ENCODE measurements at regions not wholly inside any gene's neighbourhood (a gene's known extent, or its start where the extent isn't known, plus 50 kb on each side); places are given as distances from the start of the nearest gene placed in this dataset.

- DNase-seq, result no peak
- WGBS, 5 donors, result 91 to 97% (median 94%) methylated on average over 7 of the region's 7 CpGs
- Histone ChIP-seq H3K9me3 (no peaks in the 10 kb centered on the region), H3K27me3 (no peaks in the 10 kb centered on the region), H3K36me3 (no peaks in the 10 kb centered on the region), H3K4me1 (peaks cover 0 to 6% (median 0%) of the 10 kb centered on the region in 4 donors), H3K4me3 (no peak overlapping the region), H3K27ac (no peak overlapping the region)
- intact Hi-C loops (cut with DNase I; ENCODE audit: low total_unique reads), result no loop called here
- TF ChIP-seq POLR2A (IDR thresholded peaks at IDR 0.05), result no peak
- TF ChIP-seq EP300 (IDR thresholded peaks at IDR 0.05), result no peak
- no peak for TF ChIP-seq POLR2AphosphoS5 (IDR thresholded peaks at IDR 0.05)
- TF ChIP-seq CTCF (IDR thresholded peaks at IDR 0.05), result no peak
These were observed 194.8 kb upstream of the SEMA6A start for GRCh38 chr5:116769470-116769869.

GRCh38 chr5:116766470-116766947 lies 191.9 kb upstream of the SEMA6A start:
- WGBS, 5 donors, result 46 to 55% (median 50%) methylated on average over 6 of the region's 6 CpGs
- DNase-seq, result peak in 1 of 2 donors; percentile 59
- TF ChIP-seq POLR2AphosphoS5 (IDR thresholded peaks at IDR 0.05), result peak in 1 of 3 donors; percentile 46
- no peak for TF ChIP-seq CTCF (IDR thresholded peaks at IDR 0.05)
- TF ChIP-seq EP300 (IDR thresholded peaks at IDR 0.05), result no peak
- no peak for TF ChIP-seq POLR2A (IDR thresholded peaks at IDR 0.05)

GRCh38 chr5:116765441-116765840 lies 190.8 kb upstream of the SEMA6A start:
- H3K36me3 ChIP-seq, result no peaks in the 10 kb centered on the region
- 6 to 50% (median 30%) methylated on average over 1 of the region's 1 CpG for WGBS, 5 donors
- DNase-seq, result peak in 1 of 2 donors; percentile 77
- H3K27ac ChIP-seq, result no peak overlapping the region
- no peak overlapping the region for H3K4me3 ChIP-seq
- no peaks in the 10 kb centered on the region for H3K9me3 ChIP-seq
- no peaks in the 10 kb centered on the region for H3K27me3 ChIP-seq
- TF ChIP-seq POLR2A (IDR thresholded peaks at IDR 0.05) (no peak), EP300 (IDR thresholded peaks at IDR 0.05) (no peak), POLR2AphosphoS5 (IDR thresholded peaks at IDR 0.05) (no peak), CTCF (IDR thresholded peaks at IDR 0.05) (no peak)
- intact Hi-C loops (cut with DNase I; ENCODE audit: low total_unique reads), result no loop called here
- H3K4me1 ChIP-seq, result peaks cover 0 to 6% (median 1%) of the 10 kb centered on the region in 4 donors

More at GRCh38 chr5:116766470-116766947, 191.9 kb upstream of the SEMA6A start:
- Histone ChIP-seq H3K36me3 (no peaks in the 10 kb centered on the region), H3K9me3 (no peaks in the 10 kb centered on the region), H3K4me3 (no peak overlapping the region), H3K27ac (peak overlapping the region in 1 of 5 donors; percentile 6), H3K4me1 (peaks cover 0 to 6% (median 0%) of the 10 kb centered on the region in 4 donors), H3K27me3 (no peaks in the 10 kb centered on the region)
- intact Hi-C loops (cut with DNase I; ENCODE audit: low total_unique reads), result no loop called here

DNA sequence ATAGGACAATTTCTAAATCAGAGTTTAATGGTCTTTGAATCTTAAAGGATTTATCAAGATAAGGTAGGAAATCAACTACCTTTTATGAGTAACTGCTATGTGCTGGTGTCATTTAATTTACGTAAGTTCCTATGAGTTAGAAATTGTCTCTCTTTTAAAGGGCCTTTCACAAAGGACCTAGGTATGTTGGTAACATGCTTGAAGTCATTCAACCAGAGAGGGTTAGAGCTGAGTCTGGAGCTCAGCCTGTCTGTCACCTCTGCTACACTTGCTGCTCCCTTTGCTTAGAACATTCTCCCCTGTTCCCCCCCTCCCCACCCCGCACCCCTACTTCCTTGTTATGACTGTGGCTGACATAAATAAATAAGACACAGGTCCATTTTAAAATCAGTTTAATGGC lies 190.3 kb upstream of the SEMA6A start:
- H3K9me3 ChIP-seq, result no peaks in the 10 kb centered on the region
- H3K4me3 ChIP-seq, result no peak overlapping the region
- no peak for DNase-seq
- intact Hi-C loops (cut with DNase I; ENCODE audit: low total_unique reads), result no loop called here
- no peaks in the 10 kb centered on the region for H3K27me3 ChIP-seq
- no peaks in the 10 kb centered on the region for H3K36me3 ChIP-seq
- WGBS, 5 donors, result 63 to 80% (median 73%) methylated on average over 2 of the region's 2 CpGs
- H3K27ac ChIP-seq, result no peak overlapping the region
- peaks cover 0 to 6% (median 1%) of the 10 kb centered on the region in 4 donors for H3K4me1 ChIP-seq
- TF ChIP-seq POLR2AphosphoS5 (IDR thresholded peaks at IDR 0.05), result no peak
